B cell (primary cell): ENCODE measurements at regions not wholly inside any gene's neighbourhood (a gene's known extent, or its start where the extent isn't known, plus 50 kb on each side); places are given as distances from the start of the nearest gene placed in this dataset.

Experiments used
- CTCF ChIP-seq: fragments of 200-600 bp; IDR thresholded peaks from one replicate; pipeline ENCODE4 v1.8.0; 2022; ENCODE audit warnings: antibody characterized with exemption, mild to moderate bottlenecking
- EZH2 ChIP-seq: IDR thresholded peaks from 2 replicates; pipeline ENCODE4 v1.6.1; 2012; ENCODE audit warnings: borderline replicate concordance, low read depth, mild to moderate bottlenecking, moderate library complexity, low read length; ENCODE audit not compliant: insufficient read depth, poor library complexity, severe bottlenecking

GRCh38 chr10:56135828-56136227 is 225.2 kb downstream of the ZWINT start:
- TF ChIP-seq CTCF, result no peak
- TF ChIP-seq EZH2, result no peak
